SK-N-SH (cell line): ENCODE measurements at regions not wholly inside any gene's neighbourhood (a gene's known extent, or its start where the extent isn't known, plus 50 kb on each side); places are given as distances from the start of the nearest gene placed in this dataset.

Experiments
- CTCF ChIA-PET: fragments of 300-600, 350-600 bp; formaldehyde crosslinking; extraction: SDS; loops from one replicate; lab custom pipeline; 2021; lab: Yijun Ruan, JAX
- POLR2A ChIA-PET: fragments of 350-600 bp; sonication (Branson Sonifier 250); formaldehyde crosslinking; extraction: SDS; loops from one replicate; lab custom pipeline; 2020; ENCODE audit warnings: antibody characterized with exemption, inconsistent platforms; lab: Yijun Ruan, JAX
- DNase-seq: peaks from one replicate; pipeline ENCODE4 v3.0.0; 2012
- H2AFZ ChIP-seq: fragments of 200-600 bp; sonication (generic); 2 replicates; pipeline ENCODE4 v1.8.1; 2016; ENCODE audit warnings: antibody characterized with exemption, mild to moderate bottlenecking, low read depth
- H3F3A ChIP-seq: fragments of 200-600 bp; sonication (generic); replicated peaks from 2 replicates; pipeline ENCODE3; 2016; ENCODE audit warnings: antibody characterized with exemption, mild to moderate bottlenecking; ENCODE audit not compliant: insufficient read depth
- H3K27ac ChIP-seq, 2 experiments: fragments of 200-500 bp in 1 of 2; fragments of 200-600 bp in 1 of 2; sonication (Bioruptor generic) in 1 of 2; sonication (generic), shearing (Covaris generic) in 1 of 2; 2 replicates each; pipeline versions ENCODE4 v1.5.1 to v1.6.1; 2014 to 2016; ENCODE audit warnings: low read depth in 2 of 2, inconsistent platforms in 1 of 2, low read length in 1 of 2, mild to moderate bottlenecking in 1 of 2, mixed read lengths in 1 of 2
- H3K27me3 ChIP-seq: fragments of 200-600 bp; sonication (generic), shearing (Covaris generic); 2 replicates; pipeline ENCODE4 v1.6.1; 2016; ENCODE audit warnings: mixed run types; ENCODE audit not compliant: insufficient read depth
- H3K36me3 ChIP-seq, 2 experiments: fragments of 200-500 bp in 1 of 2; fragments of 200-600 bp in 1 of 2; sonication (Bioruptor generic) in 1 of 2; sonication (generic) in 1 of 2; replicated peaks in 1 of 2; 2 replicates each; pipeline versions ENCODE3 to v1.5.1; 2014 to 2016; ENCODE audit warnings: low read length in 1 of 2, mild to moderate bottlenecking in 1 of 2; ENCODE audit not compliant: insufficient read depth in 2 of 2, control insufficient read depth in 1 of 2
- H3K4me1 ChIP-seq, 2 experiments: fragments of 200-500 bp in 1 of 2; fragments of 200-600 bp in 1 of 2; sonication (Bioruptor generic) in 1 of 2; sonication (generic), shearing (Covaris generic) in 1 of 2; 2 replicates each; pipeline versions ENCODE4 v1.5.1 to v1.6.1; 2014 to 2016; ENCODE audit warnings: low read depth in 1 of 2, low read length in 1 of 2, mixed run types in 1 of 2; ENCODE audit not compliant: insufficient read depth in 2 of 2, control insufficient read depth in 1 of 2
- H3K4me2 ChIP-seq: fragments of 200-600 bp; sonication (generic), shearing (Covaris generic); 2 replicates; pipeline ENCODE4 v1.6.1; 2017; ENCODE audit warnings: mixed run types
- H3K4me3 ChIP-seq, 2 experiments: fragments of 200-500 bp in 1 of 2; fragments of 200-600 bp in 1 of 2; sonication (Bioruptor generic) in 1 of 2; sonication (generic), shearing (Covaris generic) in 1 of 2; 2 replicates each; pipeline versions ENCODE4 v1.5.1 to v1.8.1; 2014 to 2016; ENCODE audit warnings: low read depth in 2 of 2, inconsistent platforms in 1 of 2, low read length in 1 of 2, mild to moderate bottlenecking in 1 of 2, mixed read lengths in 1 of 2, moderate library complexity in 1 of 2
- H3K79me2 ChIP-seq: fragments of 200-600 bp; sonication (generic); 2 replicates; pipeline ENCODE4 v1.8.1; 2017; ENCODE audit warnings: mild to moderate bottlenecking; ENCODE audit not compliant: insufficient read depth
- H3K9ac ChIP-seq: fragments of 200-600 bp; sonication (generic); 2 replicates; pipeline ENCODE4 v1.6.1; 2017; ENCODE audit warnings: mixed run types
- H3K9me2 ChIP-seq: fragments of 200-600 bp; sonication (generic); 2 replicates; pipeline ENCODE4 v1.6.1; 2017; ENCODE audit warnings: mixed run types
- H3K9me3 ChIP-seq: fragments of 200-600 bp; sonication (generic); 2 replicates; pipeline ENCODE4 v1.6.1; 2017; ENCODE audit warnings: mixed run types, mild to moderate bottlenecking, moderate library complexity
- H4K20me1 ChIP-seq: fragments of 200-600 bp; sonication (generic); 2 replicates; pipeline ENCODE4 v1.6.1; 2017; ENCODE audit warnings: mild to moderate bottlenecking, mixed run types; ENCODE audit not compliant: insufficient read depth
- CHD2 ChIP-seq: fragments of 150-350 bp; IDR thresholded peaks from 2 replicates; pipeline ENCODE4 v1.6.1; 2018; ENCODE audit warnings: low read length; ENCODE audit not compliant: partially characterized antibody
- EP300 ChIP-seq, 2 experiments: IDR thresholded peaks; 2 replicates each; pipeline versions ENCODE4 v1.4.0 to v1.6.1; 2012; ENCODE audit warnings: borderline replicate concordance in 1 of 2, low read depth in 1 of 2, low read length in 1 of 2
- EZH2phosphoT487 ChIP-seq: fragments of 200-600 bp; sonication (generic); IDR thresholded peaks from 2 replicates; pipeline ENCODE4 v1.6.1; 2017; ENCODE audit warnings: low read depth, mixed run types, mild to moderate bottlenecking, antibody characterized with exemption, moderate library complexity, borderline replicate concordance
- FOXM1 ChIP-seq: IDR thresholded peaks from 2 replicates; pipeline ENCODE4 v1.4.0; 2012; ENCODE audit warnings: low read depth, mild to moderate bottlenecking
- GATA2 ChIP-seq: sonication (generic); formaldehyde crosslinking; IDR thresholded peaks from 2 replicates; pipeline ENCODE4 v1.5.0; 2020; ENCODE audit warnings: mild to moderate bottlenecking, missing genetic modification reagents
- IRF3 ChIP-seq: fragments of 150-350 bp; IDR thresholded peaks from 2 replicates; pipeline ENCODE4 v1.6.1; 2016; ENCODE audit warnings: mild to moderate bottlenecking, low read depth, low read length
- MXI1 ChIP-seq: IDR thresholded peaks from 2 replicates; pipeline ENCODE4 v1.6.1; 2012; ENCODE audit warnings: mild to moderate bottlenecking, low read depth, low read length, improper control_type of control experiment
- NRF1 ChIP-seq: IDR thresholded peaks from 2 replicates; pipeline ENCODE4 v1.6.1; 2012; ENCODE audit warnings: low read depth, mild to moderate bottlenecking, low read length
- POLR2AphosphoS5 ChIP-seq: IDR thresholded peaks from 2 replicates; pipeline ENCODE4 v1.6.1; 2012; ENCODE audit warnings: low read depth, low read length
- RCOR1 ChIP-seq: fragments of 150-350 bp; IDR thresholded peaks from 2 replicates; pipeline ENCODE4 v1.6.1; 2017; ENCODE audit warnings: antibody characterized with exemption, low read length
- TEAD4 ChIP-seq: IDR thresholded peaks from 2 replicates; pipeline ENCODE4 v1.4.0; 2012; ENCODE audit warnings: mild to moderate bottlenecking, borderline replicate concordance; ENCODE audit not compliant: insufficient read depth
- YY1 ChIP-seq: IDR thresholded peaks from 2 replicates; pipeline ENCODE4 v1.4.0; 2012; ENCODE audit warnings: low read depth, mild to moderate bottlenecking
- WGBS: methylation state at CpG from one replicate; pipeline ENCODE4 v1.1.6; 2017; ENCODE audit warnings: low lambda C conversion rate; 5-methylcytosine and 5-hydroxymethylcytosine counted together
- TF ChIP-seq, protein P1 (sequence below): fragments of 200-600 bp; sonication (generic); IDR thresholded peaks from 2 replicates; pipeline ENCODE4 v1.6.1; 2017; ENCODE audit warnings: antibody characterized with exemption, mild to moderate bottlenecking, moderate library complexity
- TF ChIP-seq, protein P2 (sequence below): fragments of 150-350 bp; IDR thresholded peaks from 2 replicates; pipeline ENCODE4 v1.6.1; 2017; ENCODE audit warnings: antibody characterized with exemption, low read length, low read depth, borderline replicate concordance

DNA sequence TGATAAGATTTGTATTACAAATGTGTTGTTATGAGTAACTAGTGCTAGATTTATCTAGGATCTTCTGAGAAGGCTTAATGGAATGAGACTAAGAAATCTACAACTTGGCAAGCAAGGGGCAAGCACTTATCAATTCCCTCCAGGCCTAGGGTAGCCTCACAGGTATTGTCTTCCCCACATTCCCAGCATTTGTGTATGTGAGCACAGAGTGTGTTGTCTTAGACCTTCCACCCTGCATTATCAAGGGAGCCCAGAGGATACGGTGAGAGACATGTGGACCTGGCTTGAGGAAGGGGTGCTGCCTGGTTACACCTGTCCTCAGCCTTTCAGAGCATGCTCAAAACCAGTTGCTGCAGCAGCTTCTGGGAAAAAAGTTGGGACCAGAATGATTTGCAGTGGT lies 327.2 kb downstream of the MRPL39 start:
- Histone ChIP-seq H4K20me1 (no peaks in the 10 kb centered on the region), H3K9me2 (no peaks in the 10 kb centered on the region), H3K4me1 (no peaks in the 10 kb centered on the region), H2AFZ (no peak overlapping the region), H3K9ac (no peak overlapping the region), H3K79me2 (no peaks in the 10 kb centered on the region), H3K27me3 (no peaks in the 10 kb centered on the region), H3K4me3 (no peak overlapping the region), H3F3A (no peaks in the 10 kb centered on the region), H3K9me3 (no peaks in the 10 kb centered on the region), H3K4me2 (no peak overlapping the region), H3K27ac (no peak overlapping the region), H3K36me3 (no peaks in the 10 kb centered on the region)
- ChIA-PET POLR2A (no interaction called here), CTCF (no interaction called here)
- no peak for TF ChIP-seq YY1
- no peak for TF ChIP-seq EP300 (IDR thresholded peaks at IDR 0.05; ENCODE audit: borderline replicate concordance in 1 of 2, low read depth in 1 of 2, low read length in 1 of 2)
- WGBS: 80% methylated on average over 1 of the region's 1 CpG
- DNase-seq: no peak

- H3K36me3 ChIP-seq: no peaks in the 10 kb centered on the region
- no peak overlapping the region for H3K4me2 ChIP-seq
- 68% methylated on average over 1 of the region's 1 CpG for WGBS
- H3K4me1 ChIP-seq: no peaks in the 10 kb centered on the region; a peak in 1 of 4 replicates
- H3K9me3 ChIP-seq: no peaks in the 10 kb centered on the region
- H3F3A ChIP-seq: no peaks in the 10 kb centered on the region
- no peaks in the 10 kb centered on the region for H4K20me1 ChIP-seq
- no peaks in the 10 kb centered on the region for H3K27me3 ChIP-seq
- H3K4me3 ChIP-seq: no peak overlapping the region
- CTCF ChIA-PET: no interaction called here
- TF ChIP-seq CHD2 (no peak), MXI1 (no peak), NRF1 (no peak), IRF3 (no peak), POLR2AphosphoS5 (no peak), TEAD4 (no peak), FOXM1 (no peak)
- H3K79me2 ChIP-seq: no peaks in the 10 kb centered on the region
- H3K9me2 ChIP-seq: no peaks in the 10 kb centered on the region
- H3K27ac ChIP-seq: no peak overlapping the region
- H3K9ac ChIP-seq: no peak overlapping the region
- no peak for DNase-seq
- POLR2A ChIA-PET: no interaction called here
- no peak overlapping the region for H2AFZ ChIP-seq
Observed at GRCh38 chr21:25273959-25274358, 333.3 kb downstream of the MRPL39 start.

DNA sequence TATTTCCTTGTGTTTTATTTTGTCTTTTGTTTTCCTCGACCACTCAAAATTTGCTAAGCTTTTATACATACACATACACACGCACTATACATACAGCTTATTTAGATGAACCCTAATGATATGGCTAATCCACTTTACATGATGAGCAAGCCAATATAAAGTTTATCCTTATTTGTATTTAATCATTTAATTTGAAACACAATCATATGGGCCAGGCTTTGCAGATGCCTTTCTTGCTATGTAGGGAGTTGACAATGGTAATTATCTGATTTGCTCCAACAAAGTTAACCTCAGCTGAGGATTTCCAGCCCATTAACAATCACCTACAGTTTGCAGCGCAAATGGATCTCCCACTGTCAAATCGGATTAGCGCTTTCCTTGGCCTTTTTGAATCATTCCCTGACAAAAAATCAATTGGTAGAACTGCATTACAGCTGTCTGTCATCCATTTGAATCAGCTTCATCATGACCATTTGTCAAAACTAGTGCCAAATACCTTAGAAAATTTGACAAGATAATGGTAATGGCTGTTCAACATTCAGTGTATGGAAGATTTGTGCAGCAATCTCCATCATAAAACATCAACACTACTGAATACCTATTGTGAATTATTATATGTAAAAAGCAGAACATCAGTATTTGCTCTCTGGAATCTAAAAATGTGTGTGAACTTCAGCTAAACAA lies 352.6 kb downstream of the MRPL39 start:
- Histone ChIP-seq H2AFZ (no peak overlapping the region), H3F3A (no peaks in the 10 kb centered on the region), H3K9ac (no peak overlapping the region), H3K4me3 (no peak overlapping the region), H3K9me3 (no peaks in the 10 kb centered on the region; the same call in 1 of the 2 replicates), H3K36me3 (no peaks in the 10 kb centered on the region), H3K27ac (peak overlapping the region in 1 of 2 experiments; percentile 66; a peak in 2 of 4 replicates), H3K4me2 (no peak overlapping the region), H3K4me1 (peaks cover 0 to 6% of the 10 kb centered on the region in 2 experiments; a peak in 2 of 4 replicates), H3K9me2 (no peaks in the 10 kb centered on the region), H3K27me3 (no peaks in the 10 kb centered on the region), H4K20me1 (no peaks in the 10 kb centered on the region), H3K79me2 (no peaks in the 10 kb centered on the region)
- POLR2A ChIA-PET: no interaction called here
- no peak for TF ChIP-seq EZH2phosphoT487
- TF ChIP-seq RCOR1: 0 out of 2 replicates have a peak, but pooled peaks have one; percentile 38
- peak in 1 of 2 experiments; percentile 42; a peak in 2 of 4 replicates for TF ChIP-seq EP300 (IDR thresholded peaks at IDR 0.05; ENCODE audit: borderline replicate concordance in 1 of 2, low read depth in 1 of 2, low read length in 1 of 2)
- TF ChIP-seq GATA2: no peak; the same call in 1 of the 2 replicates
- TF ChIP-seq, protein P1, sequence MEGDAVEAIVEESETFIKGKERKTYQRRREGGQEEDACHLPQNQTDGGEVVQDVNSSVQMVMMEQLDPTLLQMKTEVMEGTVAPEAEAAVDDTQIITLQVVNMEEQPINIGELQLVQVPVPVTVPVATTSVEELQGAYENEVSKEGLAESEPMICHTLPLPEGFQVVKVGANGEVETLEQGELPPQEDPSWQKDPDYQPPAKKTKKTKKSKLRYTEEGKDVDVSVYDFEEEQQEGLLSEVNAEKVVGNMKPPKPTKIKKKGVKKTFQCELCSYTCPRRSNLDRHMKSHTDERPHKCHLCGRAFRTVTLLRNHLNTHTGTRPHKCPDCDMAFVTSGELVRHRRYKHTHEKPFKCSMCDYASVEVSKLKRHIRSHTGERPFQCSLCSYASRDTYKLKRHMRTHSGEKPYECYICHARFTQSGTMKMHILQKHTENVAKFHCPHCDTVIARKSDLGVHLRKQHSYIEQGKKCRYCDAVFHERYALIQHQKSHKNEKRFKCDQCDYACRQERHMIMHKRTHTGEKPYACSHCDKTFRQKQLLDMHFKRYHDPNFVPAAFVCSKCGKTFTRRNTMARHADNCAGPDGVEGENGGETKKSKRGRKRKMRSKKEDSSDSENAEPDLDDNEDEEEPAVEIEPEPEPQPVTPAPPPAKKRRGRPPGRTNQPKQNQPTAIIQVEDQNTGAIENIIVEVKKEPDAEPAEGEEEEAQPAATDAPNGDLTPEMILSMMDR: no peak
- TF ChIP-seq, protein P2, sequence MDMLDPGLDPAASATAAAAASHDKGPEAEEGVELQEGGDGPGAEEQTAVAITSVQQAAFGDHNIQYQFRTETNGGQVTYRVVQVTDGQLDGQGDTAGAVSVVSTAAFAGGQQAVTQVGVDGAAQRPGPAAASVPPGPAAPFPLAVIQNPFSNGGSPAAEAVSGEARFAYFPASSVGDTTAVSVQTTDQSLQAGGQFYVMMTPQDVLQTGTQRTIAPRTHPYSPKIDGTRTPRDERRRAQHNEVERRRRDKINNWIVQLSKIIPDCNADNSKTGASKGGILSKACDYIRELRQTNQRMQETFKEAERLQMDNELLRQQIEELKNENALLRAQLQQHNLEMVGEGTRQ: no peak
- peak; percentile 7 for DNase-seq
- CTCF ChIA-PET: interaction anchor here (0.7 kb wide), 1 partner anchor 117 kb away, joined by 3 read pairs; no protein-coding TSS in a partner anchor
- WGBS: 85% methylated on average over 5 of the region's 5 CpGs
